ENCODE measurements at regions not wholly inside any gene's neighbourhood (a gene's known extent, or its start where the extent isn't known, plus 50 kb on each side); places are given as distances from the start of the nearest gene placed in this dataset.

DNA sequence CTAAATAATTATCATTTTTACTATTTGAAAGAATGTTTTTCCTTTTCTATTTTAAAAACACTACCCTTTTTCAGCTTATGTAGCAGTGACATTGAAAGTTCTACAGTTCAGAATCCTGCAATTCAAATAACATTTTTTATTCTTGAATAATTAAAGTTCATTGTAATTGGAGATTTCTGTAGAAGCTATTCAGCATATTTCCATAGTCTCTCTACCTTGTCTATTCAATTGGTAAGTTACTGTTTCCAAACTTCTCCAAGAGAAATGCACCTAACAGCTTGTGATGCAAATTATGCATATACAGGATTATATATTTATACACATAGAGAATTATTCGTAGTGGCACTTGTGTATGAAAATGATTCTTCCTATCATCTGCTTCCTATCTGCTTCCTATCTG lies 149.7 kb upstream of the ARRDC3 start:
- Mint-ChIP-seq H3K9me3 (ENCODE audit: low read depth) (peaks cover 4% of the 10 kb centered on the region), H3K4me3 (ENCODE audit: low read depth) (no peak overlapping the region), H3K27me3 (no peaks in the 10 kb centered on the region), H3K27ac (no peak overlapping the region), H3K36me3 (ENCODE audit: insufficient read depth) (no peaks in the 10 kb centered on the region), H3K4me1 (ENCODE audit: low read depth) (peaks cover 5% of the 10 kb centered on the region)
- TF ChIP-seq, protein P1, sequence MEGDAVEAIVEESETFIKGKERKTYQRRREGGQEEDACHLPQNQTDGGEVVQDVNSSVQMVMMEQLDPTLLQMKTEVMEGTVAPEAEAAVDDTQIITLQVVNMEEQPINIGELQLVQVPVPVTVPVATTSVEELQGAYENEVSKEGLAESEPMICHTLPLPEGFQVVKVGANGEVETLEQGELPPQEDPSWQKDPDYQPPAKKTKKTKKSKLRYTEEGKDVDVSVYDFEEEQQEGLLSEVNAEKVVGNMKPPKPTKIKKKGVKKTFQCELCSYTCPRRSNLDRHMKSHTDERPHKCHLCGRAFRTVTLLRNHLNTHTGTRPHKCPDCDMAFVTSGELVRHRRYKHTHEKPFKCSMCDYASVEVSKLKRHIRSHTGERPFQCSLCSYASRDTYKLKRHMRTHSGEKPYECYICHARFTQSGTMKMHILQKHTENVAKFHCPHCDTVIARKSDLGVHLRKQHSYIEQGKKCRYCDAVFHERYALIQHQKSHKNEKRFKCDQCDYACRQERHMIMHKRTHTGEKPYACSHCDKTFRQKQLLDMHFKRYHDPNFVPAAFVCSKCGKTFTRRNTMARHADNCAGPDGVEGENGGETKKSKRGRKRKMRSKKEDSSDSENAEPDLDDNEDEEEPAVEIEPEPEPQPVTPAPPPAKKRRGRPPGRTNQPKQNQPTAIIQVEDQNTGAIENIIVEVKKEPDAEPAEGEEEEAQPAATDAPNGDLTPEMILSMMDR (IDR thresholded peaks at IDR 0.05; ENCODE audit: unreplicated experiment) = no peak
- no peak for DNase-seq (ENCODE audit: low spot score, unreplicated experiment)

DNA sequence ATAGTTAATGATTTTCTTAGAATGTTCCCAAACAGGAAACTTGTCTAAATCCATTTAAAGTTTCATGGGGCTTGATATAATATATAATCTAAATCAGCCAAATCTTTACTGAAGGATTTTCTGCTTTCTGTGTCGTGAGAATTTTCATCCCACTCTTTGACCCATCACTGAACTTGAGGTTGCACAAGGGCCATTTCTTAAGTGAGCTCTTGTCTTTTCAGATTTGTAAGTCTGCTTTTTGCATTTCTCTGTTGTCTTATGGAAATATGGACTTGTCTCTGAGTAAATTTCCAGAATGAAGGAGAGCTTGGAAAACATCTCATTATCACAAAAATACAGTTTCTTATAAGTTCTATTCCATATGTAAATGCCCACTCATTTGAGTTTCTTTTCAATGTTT lies 149.2 kb upstream of the ARRDC3 start:
- Mint-ChIP-seq H3K27ac (no peak overlapping the region), H3K36me3 (ENCODE audit: insufficient read depth) (no peaks in the 10 kb centered on the region), H3K9me3 (ENCODE audit: low read depth) (peaks cover 4% of the 10 kb centered on the region), H3K4me3 (ENCODE audit: low read depth) (no peak overlapping the region), H3K27me3 (no peaks in the 10 kb centered on the region), H3K4me1 (ENCODE audit: low read depth) (peaks cover 5% of the 10 kb centered on the region)
- DNase-seq (ENCODE audit: low spot score, unreplicated experiment) = no peak
- TF ChIP-seq, protein P1 (IDR thresholded peaks at IDR 0.05; ENCODE audit: unreplicated experiment) = no peak

GRCh38 chr5:91528831-91529230 lies 145.7 kb upstream of the ARRDC3 start:
- DNase-seq (ENCODE audit: low spot score, unreplicated experiment) = no peak
- Mint-ChIP-seq H3K9me3 (ENCODE audit: low read depth) (peaks cover 4% of the 10 kb centered on the region), H3K27me3 (no peaks in the 10 kb centered on the region), H3K36me3 (ENCODE audit: insufficient read depth) (no peaks in the 10 kb centered on the region), H3K4me1 (ENCODE audit: low read depth) (peaks cover 5% of the 10 kb centered on the region), H3K27ac (no peak overlapping the region), H3K4me3 (ENCODE audit: low read depth) (no peak overlapping the region)
- TF ChIP-seq, protein P1 (IDR thresholded peaks at IDR 0.05; ENCODE audit: unreplicated experiment) = no peak

- TF ChIP-seq, protein P1 (IDR thresholded peaks at IDR 0.05; ENCODE audit: unreplicated experiment) = no peak
- H3K4me1 Mint-ChIP-seq (ENCODE audit: low read depth) = no peaks in the 10 kb centered on the region
- no peak overlapping the region for H3K4me3 Mint-ChIP-seq (ENCODE audit: low read depth)
- H3K27me3 Mint-ChIP-seq = no peaks in the 10 kb centered on the region
- H3K36me3 Mint-ChIP-seq (ENCODE audit: insufficient read depth) = no peaks in the 10 kb centered on the region
- H3K27ac Mint-ChIP-seq = no peak overlapping the region
- no peaks in the 10 kb centered on the region for H3K9me3 Mint-ChIP-seq (ENCODE audit: low read depth)
- no peak for DNase-seq (ENCODE audit: low spot score, unreplicated experiment)
Observed at GRCh38 chr5:91521785-91522184, 138.7 kb upstream of the ARRDC3 start.

DNA sequence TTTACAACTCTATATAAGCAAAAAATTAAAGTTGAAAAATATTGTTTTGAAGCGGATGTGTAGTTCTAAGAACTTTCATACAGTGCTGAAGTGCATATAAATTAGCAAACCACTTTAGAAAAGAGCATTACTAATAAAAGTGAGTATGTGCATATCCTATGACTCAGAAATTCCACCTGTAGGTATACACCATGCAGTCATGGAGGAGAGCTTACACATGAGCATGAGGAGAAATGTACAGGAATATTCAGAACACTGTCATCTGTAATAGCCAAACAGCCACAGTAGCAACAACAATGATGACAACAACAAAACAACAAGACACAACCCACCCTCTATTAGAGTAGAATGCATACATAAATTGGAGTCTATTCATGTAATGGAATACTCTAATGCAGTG lies 138.2 kb upstream of the ARRDC3 start:
- Mint-ChIP-seq H3K36me3 (ENCODE audit: insufficient read depth) (no peaks in the 10 kb centered on the region), H3K27me3 (no peaks in the 10 kb centered on the region), H3K9me3 (ENCODE audit: low read depth) (no peaks in the 10 kb centered on the region), H3K4me1 (ENCODE audit: low read depth) (no peaks in the 10 kb centered on the region), H3K27ac (no peak overlapping the region), H3K4me3 (ENCODE audit: low read depth) (no peak overlapping the region)
- TF ChIP-seq, protein P1 (IDR thresholded peaks at IDR 0.05; ENCODE audit: unreplicated experiment) = no peak
- DNase-seq (ENCODE audit: low spot score, unreplicated experiment) = no peak
